HG02943 (cell line): ENCODE measurements at regions not wholly inside any gene's neighbourhood (a gene's known extent, or its start where the extent isn't known, plus 50 kb on each side); places are given as distances from the start of the nearest gene placed in this dataset.

Experiments
- ATAC-seq: cut with Tn5 transposase; IDR thresholded peaks from one replicate; pipeline ENCODE4 v1.9.1; 2021; ENCODE audit warnings: mild to moderate bottlenecking, low read depth, moderate library complexity; ENCODE audit not compliant: unreplicated experiment

DNA sequence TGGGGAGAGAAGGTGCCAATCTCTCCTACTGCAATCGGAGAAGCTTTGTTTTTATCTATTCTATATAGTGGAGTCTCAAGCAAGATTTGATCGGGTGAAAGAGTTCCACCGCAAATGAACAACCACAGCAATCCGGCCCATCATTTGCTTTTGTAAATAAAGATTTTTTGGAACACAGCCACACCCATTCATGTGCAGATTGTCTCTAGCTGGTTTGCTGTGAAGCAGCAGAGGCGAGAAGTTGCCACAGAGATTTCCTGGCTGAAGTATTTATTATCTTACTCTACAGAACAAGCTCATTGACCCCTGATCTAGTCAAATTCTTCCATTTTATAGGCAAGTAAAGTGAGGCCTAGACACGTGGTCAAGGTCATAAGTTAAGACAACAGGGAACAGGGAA lies 195.5 kb upstream of the TNRC6C start:
- no peak for ATAC-seq

GRCh38 chr17:77763575-77763974 lies 194.9 kb upstream of the TNRC6C start:
- no peak for ATAC-seq

DNA sequence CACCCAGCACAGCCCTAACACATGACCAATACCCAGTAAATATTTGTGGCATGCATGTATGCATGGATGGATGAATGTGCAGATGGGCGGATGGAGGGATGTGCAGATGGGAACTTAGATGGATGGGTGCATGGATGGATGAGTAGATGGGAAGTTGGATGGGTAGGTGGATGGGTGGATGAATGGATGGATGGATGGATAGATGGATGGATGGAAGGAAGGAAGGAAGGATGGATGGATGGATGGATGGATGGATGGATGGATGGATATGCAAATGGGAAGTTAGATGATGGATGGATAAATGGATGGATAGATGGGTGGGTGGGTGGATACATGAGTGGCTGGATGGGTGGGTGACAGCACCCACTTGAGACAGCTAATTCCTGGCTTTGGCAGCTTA lies 193.2 kb upstream of the TNRC6C start:
- no peak for ATAC-seq

DNA sequence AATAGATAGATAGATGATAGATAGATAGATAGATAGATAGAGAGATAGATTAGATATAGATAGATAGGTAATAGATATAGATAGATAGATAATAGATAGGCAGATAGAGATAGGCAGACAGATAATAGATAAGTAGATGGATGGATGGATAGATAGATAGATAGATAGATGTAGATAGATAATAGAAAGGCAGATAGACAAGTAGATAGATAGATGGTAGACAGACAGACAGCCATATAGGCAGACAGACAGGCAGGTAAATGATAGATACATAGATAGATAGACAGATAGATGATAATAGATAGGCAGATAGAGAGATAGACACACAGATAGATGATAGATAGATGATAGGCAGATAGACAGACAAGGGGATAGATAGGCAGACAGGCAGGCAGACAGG lies 191.4 kb upstream of the TNRC6C start:
- ATAC-seq = no peak

GRCh38 chr17:77768248-77768852 lies 190.2 kb upstream of the TNRC6C start:
- ATAC-seq = no peak

DNA sequence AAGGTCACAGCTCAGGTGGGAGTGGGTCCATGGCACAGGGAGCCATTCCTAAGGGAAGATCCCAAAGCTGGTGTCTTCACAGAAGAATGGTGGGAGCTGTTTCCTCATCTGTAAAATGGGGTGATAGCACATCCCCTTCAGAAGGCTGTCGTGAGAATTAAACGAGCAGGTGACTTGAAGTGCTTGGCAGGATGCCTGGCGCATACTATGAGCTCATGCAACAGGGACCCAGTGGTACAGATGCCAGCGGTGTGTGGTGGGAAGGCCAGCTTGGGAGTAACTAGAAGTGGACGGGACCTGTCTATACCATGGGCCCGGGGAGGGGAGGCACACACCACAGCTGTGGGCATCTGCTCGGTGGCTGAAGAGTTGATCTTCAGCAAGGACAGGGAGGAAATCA lies 189.3 kb upstream of the TNRC6C start:
- ATAC-seq = no peak

DNA sequence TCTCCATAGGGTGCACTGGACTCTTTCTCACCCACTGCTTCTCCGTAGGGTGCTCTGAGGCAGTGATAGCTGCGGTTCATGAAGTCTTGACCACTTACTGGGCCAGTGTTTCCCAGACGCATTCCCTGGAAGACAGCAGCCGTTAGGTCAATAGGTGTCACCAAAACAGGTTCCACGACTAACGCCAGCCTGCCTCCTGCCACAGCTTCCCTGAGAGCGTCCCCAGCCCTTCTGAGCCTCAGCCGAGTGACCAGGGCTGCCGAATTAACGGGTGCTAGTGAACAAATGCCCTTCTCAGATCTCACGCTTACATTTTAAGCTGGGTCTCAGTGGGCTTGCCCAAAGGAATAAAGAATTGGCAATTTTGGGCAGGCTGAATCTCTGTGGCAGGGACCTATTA lies 188.7 kb upstream of the TNRC6C start:
- ATAC-seq = no peak

- ATAC-seq = no peak
These were observed 188.0 kb upstream of the TNRC6C start for GRCh38 chr17:77770331-77771105.

GRCh38 chr17:77771145-77771544 lies 187.4 kb upstream of the TNRC6C start:
- no peak for ATAC-seq

DNA sequence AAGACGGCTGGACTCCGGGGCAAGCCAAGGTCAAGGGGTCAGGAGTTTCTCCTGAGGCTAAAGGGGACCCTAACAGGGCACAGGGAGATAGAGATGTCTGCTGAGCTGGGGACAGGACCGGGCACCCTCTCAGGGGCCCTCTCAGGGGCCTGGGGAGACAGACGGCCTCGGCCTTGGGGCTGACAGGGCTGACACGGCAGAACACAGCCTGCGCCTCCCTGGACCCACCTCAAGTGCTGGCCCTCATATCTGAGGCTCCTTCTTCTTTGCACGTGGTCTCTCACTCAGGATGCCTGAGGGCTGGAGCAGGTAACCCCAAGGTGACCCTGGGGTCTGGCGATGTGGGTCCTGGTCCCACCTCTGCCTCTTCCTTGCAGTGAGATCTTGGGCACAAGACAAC lies 186.9 kb upstream of the TNRC6C start:
- ATAC-seq = no peak

DNA sequence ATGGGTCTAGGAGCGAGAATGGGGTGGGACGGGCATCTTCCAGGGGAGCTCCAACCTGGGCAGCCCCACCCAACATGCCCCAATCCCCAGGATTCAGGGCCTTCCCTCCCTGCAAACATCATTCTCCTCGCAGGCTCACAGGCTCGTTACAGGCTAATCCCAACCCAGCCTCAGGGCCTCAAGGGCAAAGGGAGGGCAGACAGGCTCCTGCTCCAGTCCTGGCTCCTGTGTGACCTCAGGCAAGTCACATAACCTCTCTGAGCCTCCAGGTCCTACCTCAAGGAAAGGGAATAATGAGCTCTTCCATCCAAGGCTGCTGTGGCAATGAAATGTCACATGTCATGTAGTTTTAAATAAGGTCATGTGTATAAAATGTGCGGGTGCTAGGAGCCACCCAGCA lies 186.5 kb upstream of the TNRC6C start:
- no peak for ATAC-seq

GRCh38 chr17:77772461-77772897 lies 186.0 kb upstream of the TNRC6C start:
- ATAC-seq = no peak

DNA sequence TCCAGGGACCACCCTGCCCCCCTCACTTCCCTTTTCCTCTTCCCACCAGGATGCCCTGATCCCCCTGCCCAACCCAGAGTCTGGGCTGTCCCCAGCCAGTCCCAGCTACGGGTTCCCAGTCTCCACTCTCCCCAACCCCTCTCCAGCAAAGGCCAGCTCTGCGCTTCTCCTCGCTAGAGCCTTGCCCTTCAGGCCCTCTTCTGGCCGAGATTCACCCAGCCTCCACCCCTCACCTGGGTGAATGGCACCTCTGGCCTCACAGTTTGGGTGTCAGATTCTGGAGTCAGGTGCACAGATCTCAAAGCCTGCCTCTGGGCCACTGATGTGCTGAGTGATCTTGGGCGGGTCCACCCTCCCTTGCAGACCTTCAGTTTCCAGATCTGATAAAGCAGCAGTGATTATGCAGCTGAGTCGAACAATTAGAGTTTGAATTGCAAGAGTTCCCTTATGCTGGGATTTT lies 185.6 kb upstream of the TNRC6C start:
- ATAC-seq = no peak

GRCh38 chr17:77774182-77774581 lies 184.3 kb upstream of the TNRC6C start:
- ATAC-seq = no peak

DNA sequence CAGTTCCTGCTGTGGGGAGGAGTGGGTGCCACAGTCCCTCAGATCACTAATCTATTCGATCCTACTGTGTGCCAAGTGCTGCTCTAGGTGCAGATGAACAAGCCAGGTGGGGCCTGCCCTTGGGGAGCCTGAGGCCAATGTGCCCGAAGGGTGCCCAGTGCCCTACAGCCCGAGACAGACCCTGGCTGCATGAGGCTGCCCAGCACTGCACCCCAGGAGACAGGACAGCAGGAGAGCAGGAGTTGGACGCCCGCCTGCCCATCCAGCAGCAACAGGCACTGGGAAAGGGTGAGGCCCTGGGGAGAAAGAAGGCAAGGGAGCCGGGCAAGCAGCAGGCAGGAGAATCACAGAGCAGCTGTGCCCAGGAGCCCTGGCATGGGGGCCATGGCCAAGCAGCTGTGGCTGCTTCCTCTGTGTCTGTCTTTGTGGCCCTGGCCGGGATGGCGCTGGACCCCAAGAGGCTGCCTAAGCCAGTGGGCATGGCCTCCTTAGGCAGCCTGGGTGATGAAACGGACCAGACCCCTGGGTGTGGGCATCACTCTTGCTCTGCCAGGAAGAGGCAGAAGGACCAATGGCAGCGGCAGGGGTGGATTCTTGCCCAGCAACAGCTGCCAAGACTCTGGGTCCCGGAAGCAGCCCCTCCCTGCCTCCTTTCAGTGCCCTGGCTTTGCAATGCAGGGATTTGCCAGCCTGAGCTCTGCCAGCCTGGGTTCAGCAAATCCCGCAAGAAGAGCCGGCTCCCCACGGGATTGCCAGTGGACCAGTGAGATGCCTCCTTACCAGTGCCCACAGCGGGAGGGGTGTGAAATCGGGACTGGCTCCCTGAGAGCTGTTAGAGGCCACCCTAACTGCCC lies 179.6 kb upstream of the TNRC6C start:
- ATAC-seq = no peak

DNA sequence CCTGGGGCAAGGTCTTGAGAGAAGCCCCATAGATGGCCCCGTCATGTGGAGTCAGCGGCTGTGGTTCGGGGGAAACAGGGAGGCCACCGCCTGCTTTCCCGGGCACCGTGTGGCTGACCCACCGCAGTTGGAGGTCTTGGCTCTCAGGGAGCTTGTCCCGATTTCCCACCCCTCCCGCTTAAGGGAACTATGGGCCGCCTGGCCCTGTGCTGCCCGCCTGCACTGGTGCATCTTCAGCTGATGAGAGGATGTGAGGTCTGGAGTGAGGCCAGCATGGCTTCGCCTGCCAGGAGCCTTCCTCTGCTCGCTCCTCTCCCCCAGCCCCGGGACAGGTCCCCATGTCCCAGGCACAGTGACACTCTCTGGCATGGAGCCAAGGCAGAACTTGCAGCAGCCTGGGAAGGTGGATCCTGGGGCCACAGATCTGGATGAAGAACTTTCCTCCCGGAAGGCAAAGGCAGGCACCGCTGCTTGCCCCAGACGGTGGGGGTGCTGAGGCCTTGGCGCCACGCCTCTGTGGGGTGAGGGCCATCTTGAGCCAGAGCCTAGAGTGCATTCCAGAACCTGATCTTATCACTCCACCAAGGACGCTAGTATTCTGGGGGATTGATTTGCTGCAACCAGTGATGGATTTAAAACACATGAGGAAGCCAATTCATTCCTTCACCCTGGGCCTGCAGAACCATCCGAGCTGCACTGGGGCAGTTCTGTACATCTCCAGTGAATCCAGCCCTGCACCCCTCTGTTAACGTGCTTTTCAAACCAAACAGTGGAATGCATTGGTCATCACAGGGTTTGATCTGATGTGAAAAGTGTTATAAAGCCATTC lies 178.6 kb upstream of the TNRC6C start:
- no peak for ATAC-seq

GRCh38 chr17:77781536-77781935 lies 177.0 kb upstream of the TNRC6C start:
- ATAC-seq = no peak

GRCh38 chr17:77782201-77782600 lies 176.3 kb upstream of the TNRC6C start:
- ATAC-seq = no peak

- ATAC-seq = no peak
These were observed 175.9 kb upstream of the TNRC6C start for GRCh38 chr17:77782611-77783010.

- ATAC-seq = no peak
These were observed 174.3 kb upstream of the TNRC6C start for GRCh38 chr17:77783991-77784820.
